Fibroblast of mammary gland (primary cell): ENCODE measurements at regions not wholly inside any gene's neighbourhood (a gene's known extent, or its start where the extent isn't known, plus 50 kb on each side); places are given as distances from the start of the nearest gene placed in this dataset.

Experiments
- DNase-seq: peaks from one replicate; pipeline ENCODE4 v3.0.0-alpha.2; 2010; ENCODE audit warnings: low read depth
- H3K4me3 ChIP-seq: 2 replicates; pipeline ENCODE4 v1.5.1; 2011; ENCODE audit warnings: low read depth, mild to moderate bottlenecking, low read length, moderate library complexity; ENCODE audit not compliant: control insufficient read depth
- CTCF ChIP-seq: conservative IDR thresholded peaks from 2 replicates; pipeline ENCODE4 v1.5.1; 2011; ENCODE audit warnings: low read depth, low read length, inconsistent platforms; ENCODE audit not compliant: control insufficient read depth, insufficient read depth

GRCh38 chr2:191738003-191738402 is 60.1 kb downstream of the NABP1 start:
- no peak for DNase-seq
- no peak for TF ChIP-seq CTCF
- no peak overlapping the region for H3K4me3 ChIP-seq

GRCh38 chr2:191738667-191739066 is 60.7 kb downstream of the NABP1 start:
- no peak for DNase-seq
- H3K4me3 ChIP-seq = no peak overlapping the region
- no peak for TF ChIP-seq CTCF

DNA sequence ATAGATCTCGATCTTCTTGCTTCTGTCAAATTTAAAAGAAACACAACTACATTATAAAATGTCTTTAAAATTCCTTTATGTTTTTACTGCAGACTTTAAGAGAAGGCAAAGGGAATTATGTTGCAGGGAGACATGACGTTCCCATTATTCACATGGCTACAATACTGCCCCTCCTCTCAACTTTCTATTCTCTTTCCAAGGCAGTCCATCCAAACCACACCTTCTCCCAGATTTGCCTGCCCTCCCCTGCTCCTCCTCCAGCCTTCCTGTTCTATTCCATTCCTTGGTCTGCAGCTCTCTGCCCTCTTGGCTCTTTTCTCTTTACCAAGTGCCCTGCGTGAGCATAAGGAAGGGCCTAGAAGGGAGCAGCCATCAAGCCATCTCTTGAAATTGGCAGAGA is 61.3 kb downstream of the NABP1 start:
- no peak for TF ChIP-seq CTCF
- peak; percentile 30 for DNase-seq
- no peak overlapping the region for H3K4me3 ChIP-seq

DNA sequence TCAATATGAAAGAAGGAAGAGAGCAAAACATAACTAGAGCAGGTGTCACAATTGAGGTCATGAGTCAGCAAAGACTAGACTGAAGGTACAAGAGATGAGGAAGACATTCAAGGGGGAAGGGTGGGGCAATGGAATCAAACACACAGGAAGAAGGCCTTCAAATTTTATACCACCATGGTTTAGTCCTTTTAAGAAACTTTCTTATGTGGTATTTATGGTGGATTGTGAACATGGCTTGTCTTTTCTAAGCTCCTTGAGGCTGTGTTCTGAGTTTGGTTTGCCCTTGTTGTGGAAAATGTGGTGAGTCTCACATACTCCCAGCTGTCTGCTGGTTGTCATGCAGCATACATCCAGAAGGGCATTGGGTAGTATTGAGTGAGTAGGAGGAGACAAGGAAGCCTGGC is 62.1 kb downstream of the NABP1 start:
- TF ChIP-seq CTCF = no peak
- DNase-seq = peak; percentile 30
- no peak overlapping the region for H3K4me3 ChIP-seq

DNA sequence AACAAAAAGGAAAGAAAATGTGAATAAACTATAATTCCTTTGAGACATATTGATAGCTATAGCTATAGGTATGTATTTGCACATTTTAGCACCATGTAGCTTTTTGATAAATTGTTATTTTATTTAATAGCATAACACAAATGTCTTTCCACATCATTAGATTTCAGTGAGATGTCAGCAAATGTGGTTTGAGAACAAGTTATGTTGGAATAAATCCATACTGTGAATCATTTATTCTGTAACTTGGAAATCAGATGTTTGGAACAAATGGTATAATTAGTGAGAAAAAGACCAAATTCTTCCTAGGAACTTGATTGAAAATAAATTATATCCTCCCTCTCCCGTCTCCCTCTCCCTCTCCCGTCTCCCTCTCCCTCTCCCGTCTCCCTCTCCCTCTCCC is 62.8 kb downstream of the NABP1 start:
- no peak for TF ChIP-seq CTCF
- H3K4me3 ChIP-seq = no peak overlapping the region
- peak; percentile 61 for DNase-seq

GRCh38 chr2:191746346-191747169 is 68.6 kb downstream of the NABP1 start:
- peak; percentile 92 for DNase-seq
- no peak for TF ChIP-seq CTCF
- H3K4me3 ChIP-seq = no peak overlapping the region
